Activated CD8-positive, alpha-beta memory T cell treated with anti-CD3 and anti-CD28 coated beads, Interleukin-2, amount 10 ng/mL, durations not matched to agents 7 days and 5 days (primary cell): ENCODE measurements at regions not wholly inside any gene's neighbourhood (a gene's known extent, or its start where the extent isn't known, plus 50 kb on each side); places are given as distances from the start of the nearest gene placed in this dataset.
"Not testable (repeated sequence)": the region's sequence is repeated elsewhere in the genome, so short reads cannot be mapped to it uniquely, and the experiment has no call there.

Experiments used
- ATAC-seq: fragments of 150-1000 bp; cut with Tn5 transposase; one replicate; pipeline ENCODE4 v1.10.0; 2021; ENCODE audit warnings: moderate library complexity
- CTCF ChIA-PET: fragments of 350-600 bp; sonication (Branson Sonifier 250); formaldehyde crosslinking; loops from one replicate; lab custom pipeline; 2021; ENCODE audit warnings: antibody characterized with exemption; lab: Charles Lee
- DNase-seq: peaks from one replicate; pipeline ENCODE4 v3.0.0-alpha.2; 2020
- H3K27ac Mint-ChIP-seq: one replicate; pipeline ENCODE4 v1.8.0; 2021; ENCODE audit warnings: mild to moderate bottlenecking, mixed read lengths
- H3K27me3 Mint-ChIP-seq: one replicate; pipeline ENCODE4 v1.8.0; 2021; ENCODE audit warnings: mixed read lengths
- H3K36me3 Mint-ChIP-seq: one replicate; pipeline ENCODE4 v1.8.0; 2021; ENCODE audit warnings: mild to moderate bottlenecking, mixed read lengths
- H3K4me1 Mint-ChIP-seq: one replicate; pipeline ENCODE4 v1.8.0; 2021; ENCODE audit warnings: mixed read lengths
- H3K4me3 Mint-ChIP-seq: one replicate; pipeline ENCODE4 v1.8.0; 2021; ENCODE audit warnings: mild to moderate bottlenecking, moderate library complexity, mixed read lengths
- H3K9me3 Mint-ChIP-seq: one replicate; pipeline ENCODE4 v1.8.0; 2022; ENCODE audit warnings: low read depth, mixed read lengths

GRCh38 chr1:94668528-94668927, 127.0 kb upstream of the F3 start:
- CTCF ChIA-PET: no interaction called here
- no peak for DNase-seq
- H3K27ac Mint-ChIP-seq: no peak overlapping the region

GRCh38 chr1:94667818-94668217, 126.3 kb upstream of the F3 start:
- DNase-seq: no peak
- H3K27ac Mint-ChIP-seq: no peak overlapping the region
- H3K36me3 Mint-ChIP-seq: no peaks in the 10 kb centered on the region
- no peak overlapping the region for H3K4me3 Mint-ChIP-seq
- CTCF ChIA-PET: no interaction called here
- no peaks in the 10 kb centered on the region for H3K4me1 Mint-ChIP-seq
- no peak for ATAC-seq
- peaks cover 16% of the 10 kb centered on the region for H3K27me3 Mint-ChIP-seq
- H3K9me3 Mint-ChIP-seq: no peaks in the 10 kb centered on the region

More at GRCh38 chr1:94668528-94668927, 127.0 kb upstream of the F3 start:
- Mint-ChIP-seq H3K4me3 (no peak overlapping the region), H3K27me3 (peaks cover 16% of the 10 kb centered on the region), H3K9me3 (no peaks in the 10 kb centered on the region), H3K36me3 (no peaks in the 10 kb centered on the region), H3K4me1 (no peaks in the 10 kb centered on the region)
- ATAC-seq: no peak

- CTCF ChIA-PET: no interaction called here
- Mint-ChIP-seq H3K4me3 (no peak overlapping the region), H3K27me3 (peaks cover 16% of the 10 kb centered on the region), H3K36me3 (no peaks in the 10 kb centered on the region), H3K27ac (no peak overlapping the region), H3K4me1 (no peaks in the 10 kb centered on the region), H3K9me3 (no peaks in the 10 kb centered on the region)
- DNase-seq: no peak
- ATAC-seq: no peak
Observed at GRCh38 chr1:94666797-94667196, 125.2 kb upstream of the F3 start.

- H3K27me3 Mint-ChIP-seq: peaks cover 15% of the 10 kb centered on the region
- no peaks in the 10 kb centered on the region for H3K36me3 Mint-ChIP-seq
- no peaks in the 10 kb centered on the region for H3K4me1 Mint-ChIP-seq
- no peak overlapping the region for H3K4me3 Mint-ChIP-seq
- no peak for DNase-seq
- no peak for ATAC-seq
- H3K9me3 Mint-ChIP-seq: no peaks in the 10 kb centered on the region
- CTCF ChIA-PET: no interaction called here
- no peak overlapping the region for H3K27ac Mint-ChIP-seq
Observed at GRCh38 chr1:94661431-94661932, 119.9 kb upstream of the F3 start.

GRCh38 chr1:94660994-94661393, 119.4 kb upstream of the F3 start:
- CTCF ChIA-PET: no interaction called here

GRCh38 chr1:94660258-94660657, 118.7 kb upstream of the F3 start:
- Mint-ChIP-seq H3K4me1 (no peaks in the 10 kb centered on the region), H3K9me3 (no peaks in the 10 kb centered on the region), H3K27ac (no peak overlapping the region), H3K36me3 (no peaks in the 10 kb centered on the region), H3K27me3 (peaks cover 12% of the 10 kb centered on the region), H3K4me3 (no peak overlapping the region)
- DNase-seq (no peak), ATAC-seq (no peak)
- CTCF ChIA-PET: no interaction called here

More at GRCh38 chr1:94660994-94661393, 119.4 kb upstream of the F3 start:
- ATAC-seq: no peak
- no peaks in the 10 kb centered on the region for H3K4me1 Mint-ChIP-seq
- H3K4me3 Mint-ChIP-seq: no peak overlapping the region
- H3K27me3 Mint-ChIP-seq: peaks cover 13% of the 10 kb centered on the region
- no peak for DNase-seq
- H3K36me3 Mint-ChIP-seq: no peaks in the 10 kb centered on the region
- no peak overlapping the region for H3K27ac Mint-ChIP-seq
- H3K9me3 Mint-ChIP-seq: no peaks in the 10 kb centered on the region

GRCh38 chr1:94659202-94659601, 117.6 kb upstream of the F3 start:
- not testable (repeated sequence) for H3K4me1 Mint-ChIP-seq, H3K4me3 Mint-ChIP-seq

GRCh38 chr1:94658221-94658620, 116.7 kb upstream of the F3 start:
- Mint-ChIP-seq H3K27me3 (peaks cover 8% of the 10 kb centered on the region), H3K36me3 (no peaks in the 10 kb centered on the region), H3K4me1 (peaks cover 2% of the 10 kb centered on the region), H3K4me3 (no peak overlapping the region), H3K9me3 (no peaks in the 10 kb centered on the region), H3K27ac (no peak overlapping the region)
- no peak for DNase-seq
- no peak for ATAC-seq
- CTCF ChIA-PET: no interaction called here

More at GRCh38 chr1:94659202-94659601, 117.6 kb upstream of the F3 start:
- CTCF ChIA-PET, H3K27me3 Mint-ChIP-seq, H3K9me3 Mint-ChIP-seq, ATAC-seq, DNase-seq, H3K27ac Mint-ChIP-seq, H3K36me3 Mint-ChIP-seq: not testable (repeated sequence)

- H3K9me3 Mint-ChIP-seq, DNase-seq, CTCF ChIA-PET, H3K4me3 Mint-ChIP-seq, H3K36me3 Mint-ChIP-seq, ATAC-seq, H3K27ac Mint-ChIP-seq, H3K4me1 Mint-ChIP-seq, H3K27me3 Mint-ChIP-seq: not testable (repeated sequence)
Observed at GRCh38 chr1:94657776-94658175, 116.2 kb upstream of the F3 start.

- CTCF ChIA-PET: no interaction called here
- peaks cover 8% of the 10 kb centered on the region for H3K27me3 Mint-ChIP-seq
- H3K9me3 Mint-ChIP-seq: no peaks in the 10 kb centered on the region
- H3K4me1 Mint-ChIP-seq: peaks cover 3% of the 10 kb centered on the region
- H3K4me3 Mint-ChIP-seq: no peak overlapping the region
- no peaks in the 10 kb centered on the region for H3K36me3 Mint-ChIP-seq
- DNase-seq: no peak
- ATAC-seq: no peak
- H3K27ac Mint-ChIP-seq: no peak overlapping the region
Observed at GRCh38 chr1:94656967-94657366, 115.4 kb upstream of the F3 start.

GRCh38 chr1:94654919-94655318, 113.4 kb upstream of the F3 start:
- CTCF ChIA-PET: no interaction called here
- DNase-seq (no peak), ATAC-seq (no peak)
- Mint-ChIP-seq H3K9me3 (no peaks in the 10 kb centered on the region), H3K4me1 (peaks cover 3% of the 10 kb centered on the region), H3K27me3 (peaks cover 3% of the 10 kb centered on the region), H3K27ac (no peak overlapping the region), H3K36me3 (no peaks in the 10 kb centered on the region), H3K4me3 (no peak overlapping the region)

GRCh38 chr1:94654459-94654858, 112.9 kb upstream of the F3 start:
- Mint-ChIP-seq H3K36me3 (no peaks in the 10 kb centered on the region), H3K27ac (no peak overlapping the region), H3K4me1 (peaks cover 3% of the 10 kb centered on the region), H3K9me3 (no peaks in the 10 kb centered on the region), H3K4me3 (no peak overlapping the region), H3K27me3 (peaks cover 3% of the 10 kb centered on the region)
- DNase-seq (no peak), ATAC-seq (no peak)
- CTCF ChIA-PET: no interaction called here

GRCh38 chr1:94654031-94654430, 112.5 kb upstream of the F3 start:
- Mint-ChIP-seq H3K27ac (no peak overlapping the region), H3K9me3 (no peaks in the 10 kb centered on the region), H3K27me3 (no peaks in the 10 kb centered on the region), H3K4me3 (no peak overlapping the region), H3K4me1 (peaks cover 3% of the 10 kb centered on the region), H3K36me3 (no peaks in the 10 kb centered on the region)
- DNase-seq (no peak), ATAC-seq (no peak)
- CTCF ChIA-PET: no interaction called here

- ATAC-seq (no peak), DNase-seq (no peak)
- no peaks in the 10 kb centered on the region for H3K9me3 Mint-ChIP-seq
- no peaks in the 10 kb centered on the region for H3K36me3 Mint-ChIP-seq
- H3K27me3 Mint-ChIP-seq: no peaks in the 10 kb centered on the region
- H3K4me1 Mint-ChIP-seq: peaks cover 3% of the 10 kb centered on the region
- CTCF ChIA-PET: no interaction called here
- no peak overlapping the region for H3K27ac Mint-ChIP-seq
- H3K4me3 Mint-ChIP-seq: no peak overlapping the region
Observed at GRCh38 chr1:94653454-94653853, 111.9 kb upstream of the F3 start.

- CTCF ChIA-PET: no interaction called here
Observed at GRCh38 chr1:94651076-94651475, 109.5 kb upstream of the F3 start.

More at GRCh38 chr1:94651076-94651475, 109.5 kb upstream of the F3 start:
- H3K9me3 Mint-ChIP-seq: no peaks in the 10 kb centered on the region
- H3K4me1 Mint-ChIP-seq: peaks cover 3% of the 10 kb centered on the region
- no peaks in the 10 kb centered on the region for H3K27me3 Mint-ChIP-seq
- DNase-seq (no peak), ATAC-seq (no peak)
- no peak overlapping the region for H3K27ac Mint-ChIP-seq
- no peaks in the 10 kb centered on the region for H3K36me3 Mint-ChIP-seq
- no peak overlapping the region for H3K4me3 Mint-ChIP-seq
